ENCODE measurements at regions not wholly inside any gene's neighbourhood (a gene's known extent, or its start where the extent isn't known, plus 50 kb on each side); places are given as distances from the start of the nearest gene placed in this dataset.

GRCh38 chr11:71189768-71190315, 62.5 kb downstream of the SHANK2 start:
- DNase-seq (ENCODE audit: low read depth): no peak
- TF ChIP-seq CTCF (IDR thresholded peaks at IDR 0.05; ENCODE audit: insufficient read depth, low read depth, low read length, missing control alignments): no peak
- no peak overlapping the region for H3K4me3 ChIP-seq (ENCODE audit: low read depth, low read length)

GRCh38 chr11:71188886-71189767, 63.2 kb downstream of the SHANK2 start:
- no peak for TF ChIP-seq CTCF (IDR thresholded peaks at IDR 0.05; ENCODE audit: insufficient read depth, low read depth, low read length, missing control alignments)
- H3K4me3 ChIP-seq (ENCODE audit: low read depth, low read length): no peak overlapping the region
- no peak for DNase-seq (ENCODE audit: low read depth)

- H3K4me3 ChIP-seq (ENCODE audit: low read depth, low read length): no peak overlapping the region
- DNase-seq (ENCODE audit: low read depth): no peak
- no peak for TF ChIP-seq CTCF (IDR thresholded peaks at IDR 0.05; ENCODE audit: insufficient read depth, low read depth, low read length, missing control alignments)
Measured at GRCh38 chr11:71188073-71188472, 64.3 kb downstream of the SHANK2 start.

- DNase-seq (ENCODE audit: low read depth): no peak
- no peak overlapping the region for H3K4me3 ChIP-seq (ENCODE audit: low read depth, low read length)
- no peak for TF ChIP-seq CTCF (IDR thresholded peaks at IDR 0.05; ENCODE audit: insufficient read depth, low read depth, low read length, missing control alignments)
Measured at GRCh38 chr11:71186806-71187205, 65.6 kb downstream of the SHANK2 start.

GRCh38 chr11:71185411-71185810, 67.0 kb downstream of the SHANK2 start:
- no peak for TF ChIP-seq CTCF (IDR thresholded peaks at IDR 0.05; ENCODE audit: insufficient read depth, low read depth, low read length, missing control alignments)
- no peak for DNase-seq (ENCODE audit: low read depth)
- no peak overlapping the region for H3K4me3 ChIP-seq (ENCODE audit: low read depth, low read length)

GRCh38 chr11:71184421-71185210, 67.8 kb downstream of the SHANK2 start:
- no peak for DNase-seq (ENCODE audit: low read depth)
- no peak for TF ChIP-seq CTCF (IDR thresholded peaks at IDR 0.05; ENCODE audit: insufficient read depth, low read depth, low read length, missing control alignments)
- H3K4me3 ChIP-seq (ENCODE audit: low read depth, low read length): no peak overlapping the region
